GM18502 (cell line): ENCODE measurements at regions not wholly inside any gene's neighbourhood (a gene's known extent, or its start where the extent isn't known, plus 50 kb on each side); places are given as distances from the start of the nearest gene placed in this dataset.

Experiments used
- ATAC-seq: cut with Tn5 transposase; IDR thresholded peaks from one replicate; pipeline ENCODE4 v1.9.1; 2021; ENCODE audit warnings: mild to moderate bottlenecking; ENCODE audit not compliant: unreplicated experiment, poor library complexity

DNA sequence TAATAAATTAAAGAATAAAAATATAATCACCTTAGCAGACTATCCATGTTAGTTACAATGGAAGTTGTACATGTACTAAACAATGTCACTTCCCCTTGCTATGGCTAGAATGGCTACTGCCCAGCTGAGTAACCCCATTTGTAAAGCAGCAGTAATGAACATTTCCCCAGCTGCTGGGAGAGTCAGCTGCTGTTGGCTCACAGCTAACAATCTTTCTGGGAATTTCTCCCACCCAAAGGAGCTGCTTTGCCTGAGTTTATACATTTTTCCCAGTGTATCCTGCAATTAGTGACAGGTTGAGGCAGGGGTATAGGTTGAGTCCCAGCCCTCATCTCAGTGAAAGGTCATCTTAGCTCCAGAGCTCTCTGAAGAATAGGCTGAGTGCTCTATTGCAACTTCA is 665.6 kb upstream of the KLHL29 start:
- no peak for ATAC-seq

DNA sequence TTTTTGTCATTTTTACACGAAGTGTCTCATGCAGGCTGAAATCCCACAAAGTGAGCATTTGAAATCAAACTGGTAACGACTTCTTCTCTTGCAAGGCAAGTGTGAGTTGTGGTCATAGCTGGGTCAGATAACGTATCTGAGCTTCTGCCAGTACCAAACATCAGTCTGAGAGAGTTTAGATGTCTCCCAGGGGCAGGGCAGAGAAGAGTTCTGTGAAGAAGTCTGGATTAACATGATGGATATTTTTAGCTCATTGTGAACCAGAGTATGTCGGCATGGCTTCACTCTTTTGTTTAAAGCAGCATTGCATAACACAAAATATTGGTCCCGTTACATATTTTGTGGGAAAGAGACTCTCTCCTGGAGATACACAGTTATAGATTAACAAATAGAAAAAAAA is 655.5 kb upstream of the KLHL29 start:
- no peak for ATAC-seq

DNA sequence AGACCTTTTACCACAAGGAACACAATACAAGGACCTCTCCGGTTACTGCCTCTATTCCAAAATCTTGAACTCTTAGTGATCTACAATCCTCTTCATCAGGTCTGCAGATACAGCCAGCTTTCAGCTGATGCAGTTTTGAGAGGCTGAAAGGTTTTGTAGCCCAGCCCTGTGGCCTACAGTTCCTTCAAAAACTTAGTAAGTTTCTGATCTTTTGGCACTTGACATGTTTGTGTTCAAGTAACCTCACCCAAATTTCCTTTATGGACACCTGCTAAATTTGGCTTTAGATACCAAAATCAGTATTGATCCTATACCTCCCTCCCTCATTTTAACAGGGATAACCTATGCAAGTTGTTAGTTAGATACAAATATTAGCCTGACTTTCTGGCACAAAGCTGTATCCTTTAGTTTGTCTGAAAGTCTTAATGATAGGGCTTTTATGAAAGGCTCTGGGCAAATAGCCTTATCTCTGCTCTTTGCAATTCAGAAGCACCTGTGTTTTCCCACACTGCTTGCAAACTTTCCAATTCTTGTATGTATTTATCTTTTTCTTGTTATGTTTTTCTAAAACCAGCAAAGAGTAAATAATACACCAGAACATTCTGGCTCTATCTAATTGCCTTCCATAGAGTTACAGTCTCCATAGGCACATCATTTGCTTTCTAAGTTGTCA is 650.5 kb upstream of the KLHL29 start:
- no peak for ATAC-seq

DNA sequence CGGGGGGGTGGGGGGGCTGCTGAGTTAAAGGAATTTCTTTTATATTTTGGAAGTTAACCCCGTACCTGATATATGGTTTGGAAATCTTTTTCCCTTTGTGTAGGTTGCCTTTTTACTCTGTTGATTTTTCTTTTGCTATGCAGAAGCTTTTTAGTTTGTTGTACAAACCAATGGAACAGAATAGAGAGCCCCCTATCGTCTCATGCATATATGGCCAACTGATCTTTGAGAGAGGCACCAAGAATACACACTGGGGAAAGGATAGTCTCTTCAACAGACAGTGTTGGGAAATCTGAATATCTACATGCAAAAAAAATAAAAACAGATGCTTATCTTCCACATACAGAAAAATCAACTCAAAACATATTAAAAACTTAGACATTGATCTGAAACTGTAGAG is 647.8 kb upstream of the KLHL29 start:
- no peak for ATAC-seq

DNA sequence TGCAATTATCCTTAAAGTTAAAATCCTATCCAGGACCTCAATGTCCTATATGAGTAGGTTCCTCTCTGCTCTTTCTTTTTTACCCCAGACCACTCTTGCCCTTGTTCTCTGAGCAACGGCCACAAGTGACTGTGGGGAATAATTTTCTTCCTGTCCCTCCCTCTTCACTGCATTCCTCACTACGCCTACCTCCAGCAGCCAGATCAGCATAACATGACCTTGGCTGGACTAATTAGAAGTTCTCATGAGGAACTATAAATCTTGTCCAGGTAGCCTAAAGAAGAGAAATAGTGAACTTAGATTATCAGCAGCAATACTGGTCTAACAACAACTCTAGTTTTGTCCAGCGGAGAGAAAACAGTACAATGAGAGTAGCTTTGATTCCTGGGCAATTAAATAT is 643.8 kb upstream of the KLHL29 start:
- ATAC-seq: no peak

DNA sequence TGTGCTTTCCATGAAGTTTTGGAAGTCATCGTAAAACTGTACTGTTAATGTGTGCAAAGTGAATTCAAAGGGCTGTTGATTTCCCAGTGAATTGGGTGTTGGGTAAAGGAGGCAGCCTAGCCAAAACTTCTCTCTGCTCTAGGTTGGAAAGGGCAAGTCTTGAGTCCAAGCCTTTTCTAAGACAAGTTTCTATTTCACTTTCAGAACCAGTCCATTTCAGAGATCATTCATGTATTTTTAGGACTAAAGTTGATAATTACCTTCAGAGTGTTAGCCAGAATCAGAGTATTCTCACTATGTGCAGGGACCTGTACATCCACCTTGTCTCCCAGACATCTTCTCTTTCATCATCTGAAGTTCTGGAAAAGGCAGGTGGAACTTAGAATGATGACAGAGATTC is 636.1 kb upstream of the KLHL29 start:
- no peak for ATAC-seq

DNA sequence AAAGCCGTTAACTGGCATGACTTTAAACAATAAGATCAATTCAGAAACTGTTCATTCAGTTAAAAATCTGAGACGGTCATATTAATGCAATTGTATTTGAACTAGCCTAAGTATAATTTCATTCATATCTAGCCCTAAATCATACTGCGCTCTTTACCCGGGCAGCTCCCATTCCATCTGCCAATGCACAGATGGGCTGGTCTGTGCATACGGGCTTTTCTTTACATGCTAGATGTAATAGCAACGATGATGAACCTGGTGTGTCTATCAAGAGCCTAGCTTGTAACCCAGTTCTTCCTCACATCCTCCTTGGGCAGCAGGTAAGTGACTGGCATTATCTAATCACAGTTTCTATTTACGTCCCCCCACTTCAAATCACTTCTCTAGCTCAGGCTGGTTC is 631.5 kb upstream of the KLHL29 start:
- ATAC-seq: no peak

DNA sequence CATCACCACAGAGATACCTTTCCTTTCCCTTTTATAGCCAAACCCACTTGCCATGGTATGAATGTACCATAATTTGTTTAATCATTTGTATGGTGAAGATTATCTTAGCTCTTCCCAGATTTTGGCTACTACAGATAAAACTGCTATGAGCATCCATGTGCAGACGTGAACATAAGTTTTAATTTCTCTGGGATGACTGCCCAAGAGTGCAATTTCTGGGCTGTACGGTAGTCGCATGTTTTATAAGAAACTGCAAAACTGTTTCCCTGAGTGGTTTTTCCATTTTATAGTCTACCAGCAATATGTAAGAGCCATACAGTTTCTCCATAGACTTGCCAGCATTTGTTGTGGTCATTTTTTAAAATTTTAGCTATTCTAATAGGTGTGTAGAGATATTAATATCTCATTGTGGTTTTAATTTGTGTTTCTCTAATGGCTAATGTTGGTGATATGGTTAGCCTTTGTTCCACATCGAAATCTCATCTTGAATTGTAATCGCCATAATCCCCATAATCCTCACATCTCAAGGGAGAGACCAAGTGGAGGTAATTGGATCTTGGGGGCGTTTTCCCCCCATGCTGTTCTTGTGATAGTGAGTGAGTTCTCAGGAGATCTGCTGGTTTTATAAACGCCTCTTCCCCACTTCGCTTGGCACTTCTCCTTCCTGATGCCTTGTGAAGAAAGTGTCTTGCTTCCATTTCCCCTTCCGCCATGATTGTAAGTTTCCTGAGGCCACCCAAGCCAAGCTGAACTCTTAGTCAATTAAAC is 628.5 kb upstream of the KLHL29 start:
- no peak for ATAC-seq

DNA sequence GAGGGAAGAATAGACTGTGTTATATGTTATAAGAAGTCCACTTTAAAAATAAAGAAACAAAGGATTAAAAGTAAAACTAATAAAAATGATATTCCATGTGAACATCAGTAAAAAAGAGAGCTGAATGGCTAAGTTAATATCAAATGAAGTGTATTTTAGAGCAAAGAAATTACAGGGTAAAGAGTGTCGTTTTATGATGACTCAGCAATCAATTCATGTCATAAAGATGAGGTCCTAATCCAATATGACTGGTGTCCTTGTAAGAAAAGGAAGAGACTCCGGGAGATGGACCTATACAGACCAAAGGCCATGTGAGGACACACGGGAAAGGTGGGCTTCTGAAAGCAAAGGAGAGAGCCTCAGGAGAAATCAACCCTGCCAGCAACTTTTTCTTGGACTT is 615.5 kb upstream of the KLHL29 start:
- ATAC-seq: no peak

DNA sequence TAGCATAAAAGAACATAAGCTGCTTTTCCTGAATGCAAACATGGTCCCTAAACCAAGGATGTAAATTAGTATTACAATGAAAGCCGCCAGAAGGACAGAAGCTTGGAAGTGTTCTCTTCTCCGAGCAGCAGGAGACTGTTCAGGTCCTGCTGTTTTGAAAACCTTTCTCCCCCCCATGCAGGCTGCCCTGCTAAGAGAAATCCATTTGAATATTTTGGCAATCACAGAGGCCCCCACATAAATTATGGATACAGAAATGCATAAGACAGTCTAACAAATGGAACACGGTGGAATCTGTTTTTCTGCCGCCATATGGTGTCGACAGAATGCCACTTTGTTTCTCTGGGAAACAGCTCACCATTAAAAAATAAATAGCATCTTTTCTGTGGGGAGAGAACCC is 600.4 kb upstream of the KLHL29 start:
- no peak for ATAC-seq

DNA sequence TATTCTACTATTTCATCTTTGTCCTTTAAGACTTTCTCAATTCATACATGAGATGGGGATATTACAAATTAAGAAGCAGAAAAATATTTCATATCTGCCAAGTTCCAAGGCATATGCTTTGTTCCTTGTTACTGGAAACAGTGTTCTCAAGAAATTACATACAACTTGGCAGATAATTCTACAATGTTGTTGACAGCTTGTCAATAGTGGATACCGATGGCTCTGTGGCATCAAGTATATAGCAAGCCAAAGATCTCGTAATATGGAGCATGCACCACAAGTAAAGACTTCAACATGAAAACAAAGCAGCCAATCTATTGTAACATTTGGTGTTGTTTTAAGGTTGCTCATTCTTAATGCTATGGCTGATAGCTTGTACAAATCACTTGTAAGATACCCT is 598.2 kb upstream of the KLHL29 start:
- ATAC-seq: no peak

DNA sequence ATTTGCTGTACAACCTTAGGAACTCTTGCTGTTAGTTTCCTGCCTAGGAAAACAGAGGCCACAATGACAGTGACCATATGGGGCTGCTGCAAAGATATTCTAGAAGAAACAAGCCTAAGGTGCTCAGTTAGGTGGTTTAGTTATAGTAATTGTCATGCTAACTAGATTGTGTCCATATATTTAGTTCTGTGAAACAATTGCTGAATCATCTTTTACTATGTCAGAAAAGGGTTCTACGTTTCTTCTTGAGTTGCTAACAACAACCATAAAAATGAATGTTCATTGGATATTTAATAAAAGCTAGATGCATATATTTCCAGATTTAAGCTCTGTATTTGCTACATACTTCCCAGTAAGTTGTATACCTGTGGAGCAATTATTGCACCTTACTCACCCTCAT is 597.2 kb upstream of the KLHL29 start:
- ATAC-seq: no peak

DNA sequence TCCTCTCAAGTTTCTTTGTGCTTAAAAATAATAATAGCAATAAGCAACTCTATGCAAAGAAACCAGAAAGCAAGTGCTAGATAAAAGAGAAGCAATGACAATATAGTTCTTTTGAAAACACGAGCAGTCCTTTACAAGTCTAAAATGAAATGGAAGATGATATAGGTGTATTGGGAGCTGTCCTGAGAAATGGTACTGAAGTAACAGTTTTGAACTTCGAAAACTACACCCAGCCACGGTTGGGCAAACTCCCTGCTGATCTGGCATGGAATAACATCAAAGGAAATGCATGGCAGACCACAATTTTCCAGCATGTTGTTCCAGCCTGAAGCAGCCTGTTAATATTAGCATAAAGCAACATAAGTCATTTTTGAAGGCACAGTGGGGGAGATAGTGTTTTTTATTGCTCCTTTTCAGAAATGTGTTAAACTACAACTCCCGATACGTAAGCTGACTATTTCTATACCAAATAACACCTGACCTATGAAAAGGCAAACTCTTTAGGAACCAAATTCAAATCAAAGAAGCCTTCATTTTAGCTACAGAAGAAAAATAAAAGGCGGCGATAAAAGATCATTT is 596.1 kb upstream of the KLHL29 start:
- no peak for ATAC-seq

DNA sequence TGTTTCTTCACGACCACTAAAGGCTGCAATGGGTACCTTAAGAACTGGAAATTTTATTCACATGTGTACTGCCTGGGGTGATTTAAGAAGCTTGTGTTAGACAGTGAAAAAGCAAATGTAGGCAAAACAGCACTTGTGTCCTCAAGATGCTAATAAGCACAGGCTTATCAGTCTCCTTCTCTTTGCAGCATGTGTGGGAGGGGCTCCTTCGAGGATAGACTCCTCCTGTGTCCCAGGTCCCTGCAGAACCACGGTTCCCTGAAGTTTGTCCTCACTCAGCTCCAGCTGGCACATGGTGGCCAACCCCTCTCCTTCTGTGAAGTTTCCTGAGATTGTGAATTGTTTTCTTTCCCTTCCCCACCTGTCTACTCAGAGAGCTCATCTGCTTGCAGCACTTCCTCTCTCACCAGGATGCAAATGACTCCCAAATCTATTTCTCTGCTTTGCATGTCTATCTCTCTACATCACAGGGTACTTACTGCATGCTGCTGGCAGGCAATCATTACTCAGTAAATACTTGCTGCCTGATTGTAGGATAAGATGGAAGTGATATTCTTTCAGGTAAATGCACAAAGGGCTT is 589.6 kb upstream of the KLHL29 start:
- ATAC-seq: no peak

DNA sequence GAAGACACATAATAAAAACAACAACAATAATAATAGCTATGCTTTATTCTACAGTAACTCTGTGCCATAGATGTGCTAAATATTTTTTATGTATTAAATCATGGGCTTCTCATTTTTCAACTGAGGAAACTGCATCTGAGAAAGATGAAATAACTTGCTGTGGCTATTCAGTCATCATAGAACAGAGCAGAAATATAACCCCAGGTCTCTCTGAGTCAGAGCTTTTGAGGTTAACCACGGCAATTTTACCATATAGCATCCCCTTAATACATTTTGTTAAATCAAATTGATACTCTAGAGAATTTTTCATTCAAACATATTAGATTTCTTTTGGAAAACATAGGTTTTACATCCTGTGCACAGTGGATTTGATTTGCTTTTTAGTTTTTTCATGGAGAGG is 586.6 kb upstream of the KLHL29 start:
- no peak for ATAC-seq

DNA sequence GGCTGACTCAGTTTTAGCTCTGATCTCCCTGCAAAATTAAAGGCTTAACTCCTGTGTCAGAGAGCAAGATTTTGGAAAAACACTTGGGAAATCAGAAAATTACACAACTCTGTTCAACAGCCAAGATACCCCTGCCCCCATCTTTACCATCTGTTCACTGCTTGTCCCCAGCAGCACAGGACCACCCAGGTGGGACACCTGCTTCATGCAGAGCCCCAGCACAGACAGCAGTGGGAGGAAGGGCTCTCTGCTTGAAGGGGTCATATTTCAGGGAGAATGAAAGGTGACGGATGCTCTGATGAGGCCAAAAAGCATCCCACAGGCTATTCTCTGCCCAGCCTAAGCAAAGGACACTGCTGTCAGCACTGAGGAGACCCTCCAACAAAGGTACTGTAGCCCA is 584.6 kb upstream of the KLHL29 start:
- no peak for ATAC-seq

DNA sequence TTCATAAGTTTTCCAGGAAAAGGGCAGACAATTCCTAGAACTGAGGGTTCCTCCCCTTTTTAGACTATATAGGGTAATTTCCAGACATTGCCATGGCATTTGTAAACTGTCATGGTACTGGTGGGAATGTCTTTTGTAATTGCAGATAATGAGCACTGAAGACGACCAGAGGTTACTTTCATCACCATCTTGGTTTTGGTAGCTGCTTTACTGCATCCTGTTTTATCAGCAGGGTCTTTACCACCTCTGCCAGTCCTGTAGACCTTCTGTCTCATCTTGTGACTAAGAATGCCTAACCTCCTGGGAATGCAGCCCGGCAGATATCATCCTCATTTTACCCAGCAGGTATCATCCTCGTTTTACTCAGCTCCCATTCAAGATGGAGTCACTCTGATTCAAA is 583.9 kb upstream of the KLHL29 start:
- ATAC-seq: no peak

DNA sequence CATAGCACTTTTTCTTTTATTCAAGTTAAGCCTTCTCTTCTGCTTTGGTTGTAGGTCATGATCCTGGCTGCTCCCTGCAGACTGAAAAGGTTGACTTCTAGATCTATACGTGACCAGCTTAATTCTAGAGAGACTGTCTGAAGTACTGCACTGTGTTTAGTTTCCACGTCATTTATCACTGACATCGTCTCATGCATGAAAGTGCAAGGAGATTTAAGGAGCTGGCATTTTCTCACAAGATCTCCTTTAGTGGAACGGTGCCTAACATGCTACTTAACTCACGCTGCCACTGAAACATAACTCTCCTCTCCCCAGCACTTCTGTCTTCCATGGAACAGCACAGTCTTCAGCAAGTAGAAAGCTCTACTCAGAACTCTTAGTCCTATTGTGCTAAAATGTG is 583.0 kb upstream of the KLHL29 start:
- ATAC-seq: no peak

DNA sequence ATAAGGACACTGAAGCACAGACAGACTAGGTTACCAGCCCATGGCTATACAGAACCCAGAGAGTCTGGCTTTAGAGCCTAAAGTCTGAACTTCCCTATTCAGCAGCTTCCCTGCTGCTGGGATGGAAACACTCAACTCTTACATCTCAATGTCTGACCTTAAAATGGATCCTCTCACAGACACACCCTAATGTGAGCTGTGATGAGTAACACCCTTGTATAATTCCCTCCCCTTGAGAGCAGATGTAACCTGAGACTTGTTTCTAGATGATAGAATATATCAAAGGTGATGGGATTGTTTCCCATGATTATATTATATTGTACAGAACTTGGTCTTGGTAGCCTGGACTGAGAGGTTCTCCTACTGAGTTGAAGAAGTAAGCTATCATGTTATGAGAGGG is 577.1 kb upstream of the KLHL29 start:
- no peak for ATAC-seq

DNA sequence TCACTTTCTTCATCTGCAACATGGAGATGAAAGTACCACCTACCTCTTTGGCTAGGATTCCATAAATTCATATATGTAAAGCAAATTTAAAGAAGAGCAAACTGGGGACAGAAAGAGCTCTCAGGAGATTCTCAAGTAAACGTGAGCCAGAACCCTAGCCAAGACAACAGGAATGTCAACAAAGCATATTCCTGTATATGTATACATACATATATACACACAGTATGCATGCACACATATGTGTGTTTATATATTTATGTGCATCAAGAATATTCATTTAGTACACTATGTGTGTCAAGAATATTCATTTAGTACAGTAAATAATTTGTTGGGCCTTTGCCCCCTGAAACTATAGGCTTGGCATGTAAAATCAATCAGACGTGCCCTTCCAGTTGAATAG is 574.4 kb upstream of the KLHL29 start:
- ATAC-seq: no peak

DNA sequence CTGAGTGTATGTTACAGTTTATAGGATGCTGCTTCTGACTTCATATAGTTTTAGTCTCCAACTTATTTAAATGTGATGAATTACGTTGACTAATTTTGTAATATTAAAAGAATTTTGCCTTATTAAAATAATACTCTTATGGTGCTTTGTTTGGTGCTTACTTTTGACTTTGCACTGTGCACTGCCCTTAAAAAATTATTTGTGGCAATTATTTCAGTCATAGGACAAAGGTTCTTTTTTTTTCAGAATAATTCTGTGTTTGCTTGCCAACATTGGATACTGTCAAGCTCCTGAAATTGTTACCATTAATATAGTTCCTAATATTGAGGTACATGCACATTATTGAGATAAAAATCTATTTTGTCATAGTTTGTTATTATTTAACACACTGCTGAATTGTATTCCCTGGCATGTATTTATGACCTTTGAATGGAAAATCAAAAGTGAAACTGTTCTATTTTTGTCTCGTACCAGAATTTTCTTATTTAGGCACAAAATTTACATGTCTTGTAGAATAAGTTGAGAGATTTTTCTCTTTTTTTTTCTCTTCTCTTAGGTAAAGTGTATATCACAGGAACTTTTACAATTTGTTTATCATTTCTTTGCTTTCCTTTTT is 572.8 kb upstream of the KLHL29 start:
- no peak for ATAC-seq
